Mesendoderm (in vitro differentiated cells): ENCODE measurements at regions not wholly inside any gene's neighbourhood (a gene's known extent, or its start where the extent isn't known, plus 50 kb on each side); places are given as distances from the start of the nearest gene placed in this dataset. TPM values are rescaled to one million over a fixed set of nuclear protein-coding genes. Genes with fewer than 3 reads are reported as not detected.

Experiments
- small RNA-seq: library from polyadenylated mRNA; stranded (forward); fragments of <200 nt; extraction: miRNeasy Mini kit (QIAGEN cat#:217004); gene quantifications from one replicate; pipeline ENCODE3, GENCODE V24; 2013; ENCODE audit not compliant: insufficient read depth

Small RNAs in the stretch of these regions (small RNA-seq; reads per million reads assigned to genes)
- not detected for gene AC096644.2
